Endodermal cell (in vitro differentiated cells): ENCODE measurements at regions not wholly inside any gene's neighbourhood (a gene's known extent, or its start where the extent isn't known, plus 50 kb on each side); places are given as distances from the start of the nearest gene placed in this dataset.
A peak's percentile ranks its signal among the peaks of the same experiment; 100 is the strongest.

Source experiments
- DNase-seq: peaks from one replicate; pipeline ENCODE4 v3.0.0-alpha.2; 2017
- H3K27ac ChIP-seq: 2 replicates; pipeline ENCODE4 v1.5.1; 2013; ENCODE audit warnings: mild to moderate bottlenecking, low read depth, low read length, moderate library complexity
- H3K27me3 ChIP-seq: 2 replicates; pipeline ENCODE4 v1.6.1; 2013; ENCODE audit warnings: mild to moderate bottlenecking, low read length, moderate library complexity; ENCODE audit not compliant: insufficient read depth, control insufficient read depth, poor library complexity, severe bottlenecking
- H3K36me3 ChIP-seq: 2 replicates; pipeline ENCODE4 v1.7.0; 2013; ENCODE audit warnings: mild to moderate bottlenecking, low read length, moderate library complexity; ENCODE audit not compliant: control insufficient read depth, insufficient read depth
- H3K4me1 ChIP-seq: one replicate; pipeline ENCODE4 v1.7.0; 2013; ENCODE audit warnings: low read length; ENCODE audit not compliant: control insufficient read depth, insufficient read depth
- H3K4me3 ChIP-seq: 2 replicates; pipeline ENCODE4 v1.5.1; 2013; ENCODE audit warnings: mild to moderate bottlenecking, low read length, moderate library complexity
- H3K9ac ChIP-seq: 2 replicates; pipeline ENCODE4 v1.6.1; 2013; ENCODE audit warnings: mild to moderate bottlenecking, low read length, moderate library complexity; ENCODE audit not compliant: poor library complexity, severe bottlenecking; ENCODE audit errors: extremely low read depth
- H3K9me3 ChIP-seq: 2 replicates; pipeline ENCODE4 v1.6.1; 2013; ENCODE audit warnings: mild to moderate bottlenecking, low read length, moderate library complexity; ENCODE audit not compliant: control insufficient read depth
- H3K27ac Mint-ChIP-seq: 2 replicates; pipeline ENCODE4 v1.8.0; 2020; ENCODE audit warnings: mixed read lengths
- H3K27me3 Mint-ChIP-seq: 2 replicates; pipeline ENCODE4 v1.8.0; 2021; ENCODE audit warnings: mild to moderate bottlenecking, mixed read lengths; ENCODE audit not compliant: insufficient read depth
- H3K36me3 Mint-ChIP-seq: 2 replicates; pipeline ENCODE4 v1.8.0; 2020; ENCODE audit warnings: low read depth, mixed read lengths
- H3K4me1 Mint-ChIP-seq: 2 replicates; pipeline ENCODE4 v1.8.0; 2020; ENCODE audit warnings: mixed read lengths
- H3K4me3 Mint-ChIP-seq: 2 replicates; pipeline ENCODE4 v1.8.0; 2020; ENCODE audit warnings: mild to moderate bottlenecking, moderate library complexity, mixed read lengths
- H3K9me3 Mint-ChIP-seq: 2 replicates; pipeline ENCODE4 v1.8.0; 2020; ENCODE audit warnings: mild to moderate bottlenecking, mixed read lengths
- CTCF ChIP-seq: fragments of 200-600 bp; sonication (generic); conservative IDR thresholded peaks from 2 replicates; pipeline ENCODE4 v1.5.0; 2021; ENCODE audit warnings: antibody characterized with exemption, mild to moderate bottlenecking
- WGBS, 2 experiments: methylation state at CpG; one replicate each; pipeline versions ENCODE4 v1.1.5 to v1.1.7; 2013; ENCODE audit warnings: missing lambda C conversion rate in 2 of 2, mixed read lengths in 1 of 2; ENCODE audit not compliant: insufficient coverage in 1 of 2, insufficient read length in 1 of 2; 5-methylcytosine and 5-hydroxymethylcytosine counted together

GRCh38 chr13:56019606-56020005 lies 1121.1 kb upstream of the PRR20A start:
- Histone ChIP-seq H3K9me3 (no peaks in the 10 kb centered on the region), H3K4me1 (peaks cover 4% of the 10 kb centered on the region), H3K27me3 (no peaks in the 10 kb centered on the region), H3K4me3 (no peak overlapping the region), H3K36me3 (no peaks in the 10 kb centered on the region), H3K27ac (no peak overlapping the region), H3K9ac (no peak overlapping the region)
- Mint-ChIP-seq H3K4me1 (peaks cover 20% of the 10 kb centered on the region), H3K4me3 (no peak overlapping the region), H3K36me3 (no peaks in the 10 kb centered on the region), H3K27ac (no peak overlapping the region), H3K9me3 (no peaks in the 10 kb centered on the region), H3K27me3 (peaks cover 3% of the 10 kb centered on the region)
- no peak for DNase-seq
- TF ChIP-seq CTCF: no peak
- 91 to 92% methylated on average over 3 to 5 of the region's 5 CpGs for WGBS, 2 experiments

- H3K4me1 ChIP-seq: peaks cover 4% of the 10 kb centered on the region
- H3K9me3 Mint-ChIP-seq: no peaks in the 10 kb centered on the region
- H3K27ac ChIP-seq: no peak overlapping the region
- no peak overlapping the region for H3K27ac Mint-ChIP-seq
- no peak overlapping the region for H3K4me3 ChIP-seq
- no peak overlapping the region for H3K4me3 Mint-ChIP-seq
- no peaks in the 10 kb centered on the region for H3K36me3 ChIP-seq
- peaks cover 3% of the 10 kb centered on the region for H3K27me3 Mint-ChIP-seq
- DNase-seq: no peak
- no peaks in the 10 kb centered on the region for H3K36me3 Mint-ChIP-seq
- H3K9me3 ChIP-seq: no peaks in the 10 kb centered on the region
- H3K9ac ChIP-seq: no peak overlapping the region
- WGBS, 2 experiments: 94% methylated on average over 3 of the region's 3 CpGs; no CpG with 5 or more reads in 1 of the 2 experiments
- no peaks in the 10 kb centered on the region for H3K27me3 ChIP-seq
- H3K4me1 Mint-ChIP-seq: peaks cover 20% of the 10 kb centered on the region
- no peak for TF ChIP-seq CTCF
Measured at GRCh38 chr13:56020425-56020824, 1120.3 kb upstream of the PRR20A start.

- no peak overlapping the region for H3K9ac ChIP-seq
- Mint-ChIP-seq H3K36me3 (peaks cover 3% of the 10 kb centered on the region), H3K9me3 (peaks cover 29% of the 10 kb centered on the region), H3K4me1 (peaks cover 1% of the 10 kb centered on the region), H3K27ac (no peak overlapping the region), H3K27me3 (no peaks in the 10 kb centered on the region), H3K4me3 (no peak overlapping the region)
- H3K4me1 ChIP-seq: no peaks in the 10 kb centered on the region
- WGBS, 2 experiments: 95 to 97% methylated on average over 5 to 8 of the region's 8 CpGs
- H3K36me3 ChIP-seq: no peaks in the 10 kb centered on the region
- peak; percentile 40 for DNase-seq
- no peak for TF ChIP-seq CTCF
- no peaks in the 10 kb centered on the region for H3K27me3 ChIP-seq
- H3K9me3 ChIP-seq: no peaks in the 10 kb centered on the region
- H3K4me3 ChIP-seq: no peak overlapping the region
- no peak overlapping the region for H3K27ac ChIP-seq
Measured at GRCh38 chr13:56039992-56040391, 1100.7 kb upstream of the PRR20A start.
